Type B pancreatic cell (in vitro differentiated cells): ENCODE measurements at regions not wholly inside any gene's neighbourhood (a gene's known extent, or its start where the extent isn't known, plus 50 kb on each side); places are given as distances from the start of the nearest gene placed in this dataset.

Experiments used
- DNase-seq: peaks from one replicate; pipeline ENCODE4 v3.0.0; 2021; ENCODE audit warnings: mixed read lengths; ENCODE audit not compliant: unreplicated experiment; ENCODE audit errors: extremely low spot score
- H3K27ac Mint-ChIP-seq: 2 replicates; pipeline ENCODE4 v1.8.0; 2021; ENCODE audit warnings: mild to moderate bottlenecking, mixed read lengths
- H3K27me3 Mint-ChIP-seq: 2 replicates; pipeline ENCODE4 v1.8.0; 2021; ENCODE audit warnings: mixed read lengths
- H3K36me3 Mint-ChIP-seq: 2 replicates; pipeline ENCODE4 v1.8.0; 2021; ENCODE audit warnings: mixed read lengths
- H3K4me1 Mint-ChIP-seq: one replicate; pipeline ENCODE4 v1.8.0; 2021; ENCODE audit warnings: mixed read lengths; ENCODE audit not compliant: unreplicated experiment
- H3K4me3 Mint-ChIP-seq: 2 replicates; pipeline ENCODE4 v1.8.0; 2021; ENCODE audit warnings: mild to moderate bottlenecking, mixed read lengths
- H3K9me3 Mint-ChIP-seq: 2 replicates; pipeline ENCODE4 v1.8.0; 2021; ENCODE audit warnings: mixed read lengths
- TF ChIP-seq, protein P1 (sequence below): fragments of 200-600 bp; sonication (generic); conservative IDR thresholded peaks from 2 replicates; pipeline ENCODE4 v1.5.0; 2021; ENCODE audit warnings: antibody characterized with exemption, mild to moderate bottlenecking

DNA sequence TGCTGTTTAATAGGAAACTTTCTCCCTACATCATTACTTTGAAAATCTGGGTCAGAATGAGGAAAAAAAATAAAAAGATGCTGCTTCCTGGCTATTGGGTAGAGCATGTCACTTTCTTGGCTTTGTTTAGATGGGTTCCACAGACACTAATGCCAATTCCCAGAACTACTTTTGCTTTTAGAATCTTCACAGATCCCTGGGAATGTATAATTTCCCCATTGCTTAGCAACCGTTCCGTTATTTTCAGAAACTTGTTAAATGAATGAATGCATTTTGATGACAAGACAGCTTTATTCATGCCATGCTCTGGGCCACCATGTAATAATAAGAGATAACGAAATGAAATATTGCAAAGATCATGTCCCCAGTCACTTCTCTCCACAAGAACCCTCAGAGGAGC lies 126.5 kb upstream of the TRPC7 start:
- Mint-ChIP-seq H3K4me1 (no peaks in the 10 kb centered on the region), H3K9me3 (no peaks in the 10 kb centered on the region), H3K27ac (no peak overlapping the region), H3K36me3 (no peaks in the 10 kb centered on the region), H3K27me3 (no peaks in the 10 kb centered on the region), H3K4me3 (no peak overlapping the region)
- DNase-seq: no peak
- TF ChIP-seq, protein P1, sequence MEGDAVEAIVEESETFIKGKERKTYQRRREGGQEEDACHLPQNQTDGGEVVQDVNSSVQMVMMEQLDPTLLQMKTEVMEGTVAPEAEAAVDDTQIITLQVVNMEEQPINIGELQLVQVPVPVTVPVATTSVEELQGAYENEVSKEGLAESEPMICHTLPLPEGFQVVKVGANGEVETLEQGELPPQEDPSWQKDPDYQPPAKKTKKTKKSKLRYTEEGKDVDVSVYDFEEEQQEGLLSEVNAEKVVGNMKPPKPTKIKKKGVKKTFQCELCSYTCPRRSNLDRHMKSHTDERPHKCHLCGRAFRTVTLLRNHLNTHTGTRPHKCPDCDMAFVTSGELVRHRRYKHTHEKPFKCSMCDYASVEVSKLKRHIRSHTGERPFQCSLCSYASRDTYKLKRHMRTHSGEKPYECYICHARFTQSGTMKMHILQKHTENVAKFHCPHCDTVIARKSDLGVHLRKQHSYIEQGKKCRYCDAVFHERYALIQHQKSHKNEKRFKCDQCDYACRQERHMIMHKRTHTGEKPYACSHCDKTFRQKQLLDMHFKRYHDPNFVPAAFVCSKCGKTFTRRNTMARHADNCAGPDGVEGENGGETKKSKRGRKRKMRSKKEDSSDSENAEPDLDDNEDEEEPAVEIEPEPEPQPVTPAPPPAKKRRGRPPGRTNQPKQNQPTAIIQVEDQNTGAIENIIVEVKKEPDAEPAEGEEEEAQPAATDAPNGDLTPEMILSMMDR: no peak

DNA sequence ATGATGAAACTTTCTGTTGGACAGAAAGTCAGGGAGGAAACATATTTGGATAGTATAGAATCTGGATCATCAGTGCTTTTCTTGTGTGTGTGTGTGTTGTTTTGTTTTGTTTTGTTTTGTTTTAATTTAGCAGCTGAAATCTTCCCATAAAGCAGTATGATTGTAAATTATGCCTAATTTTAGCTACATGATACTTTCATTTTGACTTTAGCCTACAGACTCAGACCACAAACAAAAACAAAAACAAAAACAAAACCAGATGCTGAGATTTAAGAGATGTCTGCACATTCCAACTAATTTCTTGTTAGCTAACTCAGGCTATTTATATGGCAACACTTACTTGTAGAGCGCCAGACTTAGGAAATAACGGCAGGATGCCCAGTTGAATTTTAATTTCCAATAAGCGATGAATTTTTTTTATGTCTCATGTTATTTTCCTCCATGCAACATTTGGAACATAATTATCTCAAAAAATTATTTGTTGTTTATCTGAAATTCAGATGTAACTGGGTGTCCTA lies 119.5 kb upstream of the TRPC7 start:
- TF ChIP-seq, protein P1: no peak
- H3K4me1 Mint-ChIP-seq: no peaks in the 10 kb centered on the region

GRCh38 chr5:136482206-136482605 lies 116.9 kb upstream of the TRPC7 start:
- TF ChIP-seq, protein P1: no peak
- Mint-ChIP-seq H3K4me1 (no peaks in the 10 kb centered on the region), H3K36me3 (no peaks in the 10 kb centered on the region), H3K9me3 (no peaks in the 10 kb centered on the region), H3K4me3 (no peak overlapping the region), H3K27me3 (peaks cover 6% of the 10 kb centered on the region), H3K27ac (no peak overlapping the region)
- no peak for DNase-seq

More for the DNA sequence above, 119.5 kb upstream of the TRPC7 start:
- H3K9me3 Mint-ChIP-seq: no peaks in the 10 kb centered on the region
- H3K4me3 Mint-ChIP-seq: no peak overlapping the region
- no peaks in the 10 kb centered on the region for H3K36me3 Mint-ChIP-seq
- peaks cover 6% of the 10 kb centered on the region for H3K27me3 Mint-ChIP-seq
- DNase-seq: no peak
- no peak overlapping the region for H3K27ac Mint-ChIP-seq

DNA sequence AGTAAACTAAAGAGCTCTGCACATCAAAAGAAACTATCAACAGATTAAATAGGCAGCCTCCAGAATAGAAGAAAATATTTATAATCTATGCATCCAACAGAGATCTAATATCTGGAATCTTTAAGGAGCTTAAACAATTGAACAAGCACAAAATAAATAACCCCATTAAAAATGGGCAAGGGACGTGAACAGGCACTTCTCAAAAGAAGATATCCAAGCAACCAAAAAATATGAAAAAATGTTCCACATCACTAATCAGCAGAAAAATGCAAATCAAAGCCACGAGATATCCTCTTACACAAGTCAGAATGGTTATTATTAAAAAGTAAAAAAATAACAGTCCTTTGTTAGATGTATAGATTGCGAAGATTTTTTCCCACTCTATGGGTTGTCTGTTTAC lies 109.1 kb upstream of the TRPC7 start:
- no peaks in the 10 kb centered on the region for H3K4me1 Mint-ChIP-seq
- TF ChIP-seq, protein P1: no peak
- no peak overlapping the region for H3K27ac Mint-ChIP-seq
- DNase-seq: no peak
- no peaks in the 10 kb centered on the region for H3K9me3 Mint-ChIP-seq
- no peaks in the 10 kb centered on the region for H3K36me3 Mint-ChIP-seq
- peaks cover 2% of the 10 kb centered on the region for H3K27me3 Mint-ChIP-seq
- no peak overlapping the region for H3K4me3 Mint-ChIP-seq

GRCh38 chr5:136467632-136468031 lies 102.3 kb upstream of the TRPC7 start:
- H3K4me3 Mint-ChIP-seq: no peak overlapping the region
- H3K4me1 Mint-ChIP-seq: no peaks in the 10 kb centered on the region

More at GRCh38 chr5:136467632-136468031, 102.3 kb upstream of the TRPC7 start:
- no peak for DNase-seq
- TF ChIP-seq, protein P1: no peak
- H3K36me3 Mint-ChIP-seq: no peaks in the 10 kb centered on the region
- H3K27ac Mint-ChIP-seq: no peak overlapping the region
- peaks cover 5% of the 10 kb centered on the region for H3K27me3 Mint-ChIP-seq
- no peaks in the 10 kb centered on the region for H3K9me3 Mint-ChIP-seq
